GM18870 (cell line): ENCODE measurements at regions not wholly inside any gene's neighbourhood (a gene's known extent, or its start where the extent isn't known, plus 50 kb on each side); places are given as distances from the start of the nearest gene placed in this dataset.

Experiments used
- ATAC-seq: cut with Tn5 transposase; IDR thresholded peaks from one replicate; pipeline ENCODE4 v1.9.1; 2021; ENCODE audit warnings: moderate library complexity; ENCODE audit not compliant: unreplicated experiment

- ATAC-seq: no peak
Observed at GRCh38 chr2:128380061-128380889, 61.6 kb upstream of the HS6ST1 start.

- ATAC-seq: no peak
Observed at GRCh38 chr2:128380961-128381938, 62.6 kb upstream of the HS6ST1 start.

DNA sequence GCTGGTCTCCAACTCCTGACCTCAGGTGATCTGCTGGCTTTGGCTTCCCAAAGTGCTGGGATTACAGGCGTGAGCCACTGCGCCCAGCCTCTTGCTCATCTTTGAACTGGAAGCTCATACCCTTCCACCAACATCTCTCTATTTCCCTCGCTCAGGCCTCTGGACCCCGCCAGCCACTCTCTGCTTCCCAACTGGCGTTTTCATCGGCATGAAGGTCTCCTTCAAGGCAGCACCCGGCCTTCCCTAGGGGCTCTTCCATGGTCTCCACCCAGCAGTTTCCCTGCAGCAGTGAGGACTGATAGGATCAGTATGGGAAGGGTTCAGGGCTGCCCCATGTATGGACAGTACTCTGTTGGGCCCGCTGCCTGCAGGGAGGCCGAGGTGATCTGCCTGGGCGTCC is 65.8 kb upstream of the HS6ST1 start:
- no peak for ATAC-seq

- no peak for ATAC-seq
Observed at GRCh38 chr2:128384956-128385355, 66.3 kb upstream of the HS6ST1 start.

DNA sequence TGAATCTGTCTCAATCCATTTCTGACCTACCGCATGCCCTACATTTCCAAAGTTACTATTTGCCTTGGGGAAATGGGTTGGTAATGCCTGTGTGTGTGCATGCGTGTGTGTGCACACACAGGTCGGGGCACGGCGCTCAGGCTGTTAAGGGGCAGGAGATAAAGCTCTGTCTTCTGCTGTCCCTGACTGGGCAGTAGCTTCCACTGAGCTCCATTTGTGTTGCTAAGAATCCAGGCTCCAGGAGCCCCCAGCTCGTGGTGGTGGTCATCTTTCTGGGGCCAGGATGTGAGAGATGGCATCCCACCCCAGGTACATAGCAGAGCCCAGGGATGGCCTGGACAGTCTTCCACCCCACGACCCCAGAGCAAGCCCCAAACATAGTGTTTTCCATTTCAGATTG is 66.7 kb upstream of the HS6ST1 start:
- no peak for ATAC-seq

- no peak for ATAC-seq
Observed at GRCh38 chr2:128386066-128386465, 67.4 kb upstream of the HS6ST1 start.

GRCh38 chr2:128388499-128388941 is 69.9 kb upstream of the HS6ST1 start:
- ATAC-seq: no peak

GRCh38 chr2:128389388-128390086 is 70.9 kb upstream of the HS6ST1 start:
- ATAC-seq: no peak

DNA sequence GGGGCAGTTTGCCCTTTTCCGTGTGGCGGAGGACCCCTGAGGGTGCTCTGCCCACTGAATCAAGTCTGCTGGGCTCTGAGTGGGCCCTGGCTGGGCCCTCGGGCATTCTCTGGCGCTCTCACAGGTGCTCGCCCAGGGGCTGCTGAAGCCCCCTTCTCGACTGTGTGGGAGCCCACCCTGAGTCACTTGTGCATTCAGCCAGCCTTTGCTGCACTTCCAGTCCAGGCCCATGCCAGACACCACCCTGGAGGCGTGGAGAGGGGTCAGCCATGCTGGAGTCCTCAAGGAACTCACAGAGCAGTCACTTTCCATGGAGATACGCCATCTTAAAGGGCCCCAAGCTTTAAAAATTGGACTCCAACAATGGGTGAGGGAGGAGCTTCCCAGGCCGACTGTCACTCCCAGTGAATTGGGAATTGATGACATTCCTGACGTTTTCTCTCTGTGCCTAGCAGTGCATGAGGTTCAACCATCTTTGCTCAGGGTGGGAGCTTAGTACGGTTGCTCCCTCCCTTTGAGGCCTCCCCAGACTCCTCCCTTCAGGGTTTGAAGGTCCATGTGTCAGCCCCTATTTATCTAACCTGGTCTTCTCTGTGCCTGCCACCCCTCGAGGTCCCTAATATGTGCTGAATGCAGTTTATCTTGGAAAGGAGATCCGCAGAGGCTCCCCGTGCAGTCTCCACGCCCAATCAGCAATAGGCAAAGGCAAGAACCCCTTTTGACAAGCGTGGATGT is 71.8 kb upstream of the HS6ST1 start:
- ATAC-seq: no peak

GRCh38 chr2:128390991-128391630 is 72.4 kb upstream of the HS6ST1 start:
- ATAC-seq: no peak

DNA sequence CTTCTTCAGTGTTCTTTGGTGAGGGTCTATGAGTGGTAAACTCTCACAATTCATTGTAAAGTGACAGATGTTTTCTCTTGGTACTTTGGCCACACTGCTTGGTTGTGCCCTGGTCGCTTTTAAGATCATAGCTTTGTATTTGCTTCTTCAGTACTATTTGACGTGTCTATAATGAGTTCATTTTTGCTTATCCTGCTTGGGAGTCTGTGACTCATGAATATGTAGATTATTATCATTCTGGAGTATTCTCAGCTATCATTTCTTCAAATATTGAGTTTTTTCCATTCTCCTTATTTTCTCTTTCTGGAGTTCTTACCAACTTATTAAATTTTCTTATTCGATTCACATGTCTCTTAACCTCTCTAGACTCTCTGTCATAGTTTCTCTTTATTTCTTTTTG is 73.0 kb upstream of the HS6ST1 start:
- no peak for ATAC-seq

DNA sequence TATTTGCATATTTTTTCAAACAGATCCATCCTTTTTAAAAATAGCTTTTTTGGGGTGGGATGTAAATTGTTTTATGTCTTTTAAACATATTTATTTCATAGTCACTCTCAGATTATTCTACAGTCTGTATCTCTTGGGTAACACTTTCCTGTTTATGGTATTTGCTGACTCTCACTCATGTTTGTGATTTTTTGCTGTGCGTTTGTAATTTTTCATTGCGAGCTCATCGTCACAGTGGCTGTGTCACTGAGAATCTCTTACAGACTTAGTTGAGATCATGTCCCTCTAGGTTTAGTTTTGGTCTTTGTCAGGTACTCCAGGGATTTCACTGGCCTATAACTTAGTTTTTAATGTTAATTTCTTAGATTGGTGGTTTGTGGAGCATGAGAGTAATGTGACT is 73.5 kb upstream of the HS6ST1 start:
- ATAC-seq: no peak

DNA sequence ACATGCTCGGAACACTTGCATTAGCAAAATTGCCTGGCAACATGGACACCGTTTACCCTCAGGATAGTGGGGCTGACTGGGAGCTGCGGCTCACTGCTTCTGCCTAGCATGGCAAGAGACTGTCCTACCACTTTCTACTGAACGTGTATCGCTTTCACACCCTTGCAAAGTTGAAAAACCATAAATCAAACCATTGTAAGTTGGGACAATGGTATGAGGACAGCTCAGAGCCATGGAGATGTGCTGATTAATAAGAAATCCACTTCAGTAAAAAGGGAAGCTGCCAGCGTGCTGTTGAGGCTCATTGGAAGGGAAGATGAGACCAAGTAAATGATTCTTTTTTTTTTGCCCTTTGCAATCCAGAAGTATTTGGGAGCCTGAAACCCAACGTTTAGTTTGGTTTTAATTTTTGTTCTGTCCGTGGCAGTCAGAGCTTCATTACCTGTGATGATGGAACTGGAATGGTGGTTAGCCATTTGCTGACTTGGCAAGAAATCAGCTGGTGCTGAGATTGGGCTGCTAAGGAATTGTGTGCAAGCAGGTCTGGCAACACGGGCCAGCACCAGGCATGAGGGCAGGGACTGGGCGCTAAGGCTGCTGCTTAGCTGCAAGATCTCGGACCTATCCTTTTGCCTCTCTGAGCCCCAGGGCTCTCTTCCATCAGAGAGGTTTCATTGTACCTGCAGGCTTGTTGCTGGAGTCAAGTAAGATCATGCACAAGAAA is 75.5 kb upstream of the HS6ST1 start:
- no peak for ATAC-seq

- no peak for ATAC-seq
Observed at GRCh38 chr2:128395196-128395595, 76.5 kb upstream of the HS6ST1 start.

DNA sequence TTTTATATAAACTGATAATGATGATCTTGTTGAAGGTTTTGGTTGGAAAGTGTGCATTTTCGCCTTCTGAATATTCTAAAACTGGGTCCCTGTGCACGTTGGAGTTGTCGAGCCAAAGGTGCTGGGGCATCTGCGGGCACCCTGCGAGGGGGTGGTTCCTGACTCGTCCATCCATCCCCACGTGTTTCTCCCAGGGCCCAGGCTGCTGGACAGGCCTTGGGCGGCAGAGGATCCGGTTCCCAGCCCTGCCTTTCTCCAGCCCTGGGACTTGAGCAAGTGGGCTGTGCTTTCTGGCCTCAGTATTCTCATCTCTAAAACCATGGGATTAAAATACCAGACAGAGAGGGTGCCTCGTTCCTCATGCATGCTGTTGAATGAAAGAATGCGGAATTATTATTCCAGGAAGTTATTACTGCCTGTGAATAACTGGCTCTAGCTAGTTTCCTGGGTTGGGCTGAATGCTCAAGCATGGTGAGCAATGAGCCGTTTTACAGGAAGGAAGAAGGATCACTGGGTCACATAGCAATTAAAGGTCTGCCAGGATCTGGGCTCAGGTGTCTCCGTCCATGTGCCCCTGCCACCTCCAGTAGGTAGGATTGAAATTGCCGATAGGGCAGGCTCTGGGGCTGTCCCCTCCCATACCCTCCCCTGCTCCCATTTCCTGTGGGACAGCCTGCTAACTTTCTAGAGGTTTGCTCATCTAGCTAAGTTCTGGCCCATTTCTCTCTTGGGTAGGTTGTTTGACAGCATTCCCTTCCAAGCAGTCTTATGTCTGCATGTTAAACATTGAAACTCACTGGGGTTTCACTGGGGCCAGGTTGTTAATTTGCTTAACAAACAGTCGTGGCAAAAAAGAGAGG is 77.2 kb upstream of the HS6ST1 start:
- ATAC-seq: no peak

DNA sequence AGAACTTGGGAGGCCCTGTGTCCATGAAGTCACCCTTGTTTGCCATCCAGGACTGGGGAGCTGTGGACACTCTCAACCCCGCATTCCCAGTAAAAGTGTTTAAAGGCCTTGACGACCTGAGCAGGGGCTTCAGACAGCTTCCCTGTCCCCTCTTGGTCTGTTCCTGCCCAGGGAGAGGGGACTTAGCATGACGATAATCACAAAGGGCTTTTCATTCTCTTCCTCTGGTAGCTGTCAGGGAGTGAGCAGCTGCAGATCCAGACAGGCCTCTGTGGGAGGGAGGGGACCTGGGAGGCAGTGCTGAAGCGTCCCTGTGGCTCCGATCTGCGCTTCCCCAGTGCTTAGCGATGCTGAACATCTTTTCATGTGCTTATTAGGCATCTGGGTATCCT is 77.8 kb upstream of the HS6ST1 start:
- ATAC-seq: no peak

- no peak for ATAC-seq
Observed at GRCh38 chr2:128396946-128397345, 78.3 kb upstream of the HS6ST1 start.

DNA sequence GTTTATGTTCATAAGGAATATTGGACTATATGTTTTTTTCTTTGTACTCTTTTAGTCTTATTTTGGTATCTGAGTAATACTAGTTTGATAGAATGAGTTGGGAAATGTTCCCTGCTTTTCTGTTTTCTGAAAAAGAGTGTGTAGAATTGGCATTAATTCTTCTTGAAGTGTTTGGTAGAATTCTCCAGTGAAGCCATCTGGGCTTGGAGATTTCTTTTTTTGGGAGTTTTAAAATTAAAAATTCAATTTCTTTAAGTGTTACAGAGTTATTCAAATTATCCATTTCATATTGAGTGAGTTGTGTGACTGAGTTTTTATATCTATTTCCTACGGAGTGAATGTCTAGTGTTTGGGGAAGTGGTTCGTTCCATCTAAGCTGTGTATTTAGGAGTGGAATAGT is 80.6 kb upstream of the HS6ST1 start:
- ATAC-seq: no peak
